ENCODE measurements at regions not wholly inside any gene's neighbourhood (a gene's known extent, or its start where the extent isn't known, plus 50 kb on each side); places are given as distances from the start of the nearest gene placed in this dataset.

- TF ChIP-seq EZH2 (IDR thresholded peaks at IDR 0.05; ENCODE audit: borderline replicate concordance, insufficient read depth, low read depth, low read length, poor library complexity, severe bottlenecking) = no peak
- TF ChIP-seq, protein P1, sequence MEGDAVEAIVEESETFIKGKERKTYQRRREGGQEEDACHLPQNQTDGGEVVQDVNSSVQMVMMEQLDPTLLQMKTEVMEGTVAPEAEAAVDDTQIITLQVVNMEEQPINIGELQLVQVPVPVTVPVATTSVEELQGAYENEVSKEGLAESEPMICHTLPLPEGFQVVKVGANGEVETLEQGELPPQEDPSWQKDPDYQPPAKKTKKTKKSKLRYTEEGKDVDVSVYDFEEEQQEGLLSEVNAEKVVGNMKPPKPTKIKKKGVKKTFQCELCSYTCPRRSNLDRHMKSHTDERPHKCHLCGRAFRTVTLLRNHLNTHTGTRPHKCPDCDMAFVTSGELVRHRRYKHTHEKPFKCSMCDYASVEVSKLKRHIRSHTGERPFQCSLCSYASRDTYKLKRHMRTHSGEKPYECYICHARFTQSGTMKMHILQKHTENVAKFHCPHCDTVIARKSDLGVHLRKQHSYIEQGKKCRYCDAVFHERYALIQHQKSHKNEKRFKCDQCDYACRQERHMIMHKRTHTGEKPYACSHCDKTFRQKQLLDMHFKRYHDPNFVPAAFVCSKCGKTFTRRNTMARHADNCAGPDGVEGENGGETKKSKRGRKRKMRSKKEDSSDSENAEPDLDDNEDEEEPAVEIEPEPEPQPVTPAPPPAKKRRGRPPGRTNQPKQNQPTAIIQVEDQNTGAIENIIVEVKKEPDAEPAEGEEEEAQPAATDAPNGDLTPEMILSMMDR (IDR thresholded peaks at IDR 0.05) = no peak
Measured at GRCh38 chr2:192885569-192886160, 690.9 kb upstream of the TMEFF2 start.

Data from B cell (primary cell).